ENCODE measurements at regions not wholly inside any gene's neighbourhood (a gene's known extent, or its start where the extent isn't known, plus 50 kb on each side); places are given as distances from the start of the nearest gene placed in this dataset.

DNA sequence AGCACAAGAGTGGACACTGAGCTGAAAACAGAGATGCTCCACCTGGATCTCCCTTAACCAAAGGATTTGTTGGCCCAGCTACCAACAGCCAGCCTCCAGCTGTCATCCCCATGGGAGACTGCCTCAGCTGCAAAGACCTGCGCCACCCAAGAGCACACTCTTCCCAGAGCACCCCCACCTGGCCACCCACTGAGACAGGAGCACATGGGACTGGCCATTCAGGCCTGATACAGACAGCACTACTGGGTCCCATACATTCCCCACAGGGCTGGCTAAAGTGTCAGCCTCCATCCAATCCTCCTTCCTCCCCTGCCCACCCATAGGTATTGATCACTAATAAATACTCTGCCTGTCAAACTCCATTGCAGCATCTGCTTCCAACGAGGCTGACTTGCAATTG, 241.5 kb downstream of the BCL11B start:
- no peak for TF ChIP-seq FOSL2 (IDR thresholded peaks at IDR 0.05; ENCODE audit: borderline replicate concordance, low read depth)
- TF ChIP-seq GATA2 (CRISPR knock-in tag; IDR thresholded peaks at IDR 0.05): no peak
- TF ChIP-seq, protein P1, sequence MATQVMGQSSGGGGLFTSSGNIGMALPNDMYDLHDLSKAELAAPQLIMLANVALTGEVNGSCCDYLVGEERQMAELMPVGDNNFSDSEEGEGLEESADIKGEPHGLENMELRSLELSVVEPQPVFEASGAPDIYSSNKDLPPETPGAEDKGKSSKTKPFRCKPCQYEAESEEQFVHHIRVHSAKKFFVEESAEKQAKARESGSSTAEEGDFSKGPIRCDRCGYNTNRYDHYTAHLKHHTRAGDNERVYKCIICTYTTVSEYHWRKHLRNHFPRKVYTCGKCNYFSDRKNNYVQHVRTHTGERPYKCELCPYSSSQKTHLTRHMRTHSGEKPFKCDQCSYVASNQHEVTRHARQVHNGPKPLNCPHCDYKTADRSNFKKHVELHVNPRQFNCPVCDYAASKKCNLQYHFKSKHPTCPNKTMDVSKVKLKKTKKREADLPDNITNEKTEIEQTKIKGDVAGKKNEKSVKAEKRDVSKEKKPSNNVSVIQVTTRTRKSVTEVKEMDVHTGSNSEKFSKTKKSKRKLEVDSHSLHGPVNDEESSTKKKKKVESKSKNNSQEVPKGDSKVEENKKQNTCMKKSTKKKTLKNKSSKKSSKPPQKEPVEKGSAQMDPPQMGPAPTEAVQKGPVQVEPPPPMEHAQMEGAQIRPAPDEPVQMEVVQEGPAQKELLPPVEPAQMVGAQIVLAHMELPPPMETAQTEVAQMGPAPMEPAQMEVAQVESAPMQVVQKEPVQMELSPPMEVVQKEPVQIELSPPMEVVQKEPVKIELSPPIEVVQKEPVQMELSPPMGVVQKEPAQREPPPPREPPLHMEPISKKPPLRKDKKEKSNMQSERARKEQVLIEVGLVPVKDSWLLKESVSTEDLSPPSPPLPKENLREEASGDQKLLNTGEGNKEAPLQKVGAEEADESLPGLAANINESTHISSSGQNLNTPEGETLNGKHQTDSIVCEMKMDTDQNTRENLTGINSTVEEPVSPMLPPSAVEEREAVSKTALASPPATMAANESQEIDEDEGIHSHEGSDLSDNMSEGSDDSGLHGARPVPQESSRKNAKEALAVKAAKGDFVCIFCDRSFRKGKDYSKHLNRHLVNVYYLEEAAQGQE (IDR thresholded peaks at IDR 0.05; ENCODE audit: low read depth, low read length): no peak

Measured in SK-N-SH (cell line).